Gastroesophageal sphincter (tissue), 3 donors: ENCODE measurements at regions not wholly inside any gene's neighbourhood (a gene's known extent, or its start where the extent isn't known, plus 50 kb on each side); places are given as distances from the start of the nearest gene placed in this dataset.

ENCODE experiments used
- CTCF ChIP-seq, 4 experiments: fragments of 200-600 bp in 2 of 4; fragments of 450-650 bp in 2 of 4; sonication (generic) in 1 of 4; IDR thresholded peaks; one replicate each; pipeline ENCODE4 v1.5.1; 2017 to 2019; ENCODE audit warnings: antibody characterized with exemption in 4 of 4, mild to moderate bottlenecking in 2 of 4, moderate library complexity in 2 of 4
- EP300 ChIP-seq: sonication (generic); formaldehyde crosslinking; IDR thresholded peaks from one replicate; pipeline ENCODE4 v1.6.1; 2017; ENCODE audit warnings: antibody characterized with exemption, mild to moderate bottlenecking
- POLR2A ChIP-seq, 2 donors: fragments of 450-650 bp; IDR thresholded peaks; one replicate each; pipeline ENCODE4 v1.6.1; 2017; ENCODE audit warnings: antibody characterized with exemption in 2 of 2, mild to moderate bottlenecking in 2 of 2, moderate library complexity in 1 of 2

GRCh38 chr4:96685691-96686090 lies 845.8 kb downstream of the PDHA2 start:
- TF ChIP-seq CTCF (IDR thresholded peaks at IDR 0.05) (no peak), POLR2A (IDR thresholded peaks at IDR 0.05) (no peak), EP300 (no peak)
